Cardiac muscle cell (in vitro differentiated cells and primary cell): ENCODE measurements at regions not wholly inside any gene's neighbourhood (a gene's known extent, or its start where the extent isn't known, plus 50 kb on each side); places are given as distances from the start of the nearest gene placed in this dataset.
A peak's percentile ranks its signal among the peaks of the same experiment; 100 is the strongest.
"Not testable (repeated sequence)": the region's sequence is repeated elsewhere in the genome, so short reads cannot be mapped to it uniquely, and the experiment has no call there.

ENCODE experiments used
- DNase-seq, 2 donors: peaks; one replicate each; pipeline versions ENCODE4 v3.0.0 to v3.0.0-alpha.2; 2010 to 2017; ENCODE audit warnings: low read depth in 1 of 2, low spot score in 1 of 2
- H3K27ac ChIP-seq: fragments of 200-600 bp; sonication (generic); 2 replicates; pipeline ENCODE4 v1.5.1; 2016
- H3K27me3 ChIP-seq: fragments of 200-600 bp; sonication (generic); 2 replicates; pipeline ENCODE4 v1.6.0; 2016; ENCODE audit warnings: control low read depth
- H3K36me3 ChIP-seq: fragments of 200-600 bp; sonication (generic); 2 replicates; pipeline ENCODE4 v1.5.1; 2016; ENCODE audit warnings: control low read depth
- H3K4me1 ChIP-seq: fragments of 200-600 bp; sonication (generic); 2 replicates; pipeline ENCODE4 v1.8.1; 2017; ENCODE audit warnings: low read depth, mild to moderate bottlenecking, mixed run types
- H3K4me3 ChIP-seq: fragments of 200-600 bp; sonication (generic); 2 replicates; pipeline ENCODE4 v1.5.1; 2016; ENCODE audit warnings: mild to moderate bottlenecking
- H3K9me3 ChIP-seq: fragments of 200-600 bp; sonication (generic); 2 replicates; pipeline ENCODE4 v1.5.1; 2017; ENCODE audit warnings: low read depth, mild to moderate bottlenecking, control low read depth
- CTCF ChIP-seq: IDR thresholded peaks from 2 replicates; pipeline ENCODE4 v1.5.1; 2012; ENCODE audit warnings: low read depth, mild to moderate bottlenecking, low read length

GRCh38 chr6:144493035-144493910, 208.1 kb downstream of the UTRN start:
- TF ChIP-seq CTCF, result no peak
- Histone ChIP-seq H3K9me3 (no peaks in the 10 kb centered on the region), H3K36me3 (peaks cover 24% of the 10 kb centered on the region), H3K4me1 (no peaks in the 10 kb centered on the region), H3K4me3 (no peak overlapping the region), H3K27ac (no peak overlapping the region), H3K27me3 (no peaks in the 10 kb centered on the region)
- DNase-seq, result peak in 1 of 2 donors; percentile 31

GRCh38 chr6:144495076-144495475, 209.9 kb downstream of the UTRN start:
- H3K9me3 ChIP-seq, DNase-seq, H3K4me1 ChIP-seq, H3K27me3 ChIP-seq, H3K4me3 ChIP-seq, H3K27ac ChIP-seq: not testable (repeated sequence)
- H3K36me3 ChIP-seq, result peaks cover 28% of the 10 kb centered on the region

GRCh38 chr6:144497650-144498049, 212.5 kb downstream of the UTRN start:
- TF ChIP-seq CTCF, result no peak
- no peak for DNase-seq
- H3K4me3 ChIP-seq, result no peak overlapping the region
- H3K27me3 ChIP-seq, result no peaks in the 10 kb centered on the region
- H3K27ac ChIP-seq, result no peak overlapping the region
- peaks cover 20% of the 10 kb centered on the region for H3K36me3 ChIP-seq
- peaks cover 13% of the 10 kb centered on the region for H3K4me1 ChIP-seq
- H3K9me3 ChIP-seq, result no peaks in the 10 kb centered on the region

GRCh38 chr6:144500892-144501291, 215.8 kb downstream of the UTRN start:
- Histone ChIP-seq H3K27me3 (no peaks in the 10 kb centered on the region), H3K4me1 (peaks cover 13% of the 10 kb centered on the region), H3K36me3 (peaks cover 8% of the 10 kb centered on the region), H3K4me3 (no peak overlapping the region), H3K27ac (peak overlapping the region; percentile 46), H3K9me3 (no peaks in the 10 kb centered on the region)
- no peak for TF ChIP-seq CTCF
- DNase-seq, result peak; percentile 57 to 68

GRCh38 chr6:144505214-144505613, 220.1 kb downstream of the UTRN start:
- H3K4me1 ChIP-seq, result peaks cover 12% of the 10 kb centered on the region
- not testable (repeated sequence) for H3K27me3 ChIP-seq, H3K9me3 ChIP-seq, H3K27ac ChIP-seq, H3K4me3 ChIP-seq, DNase-seq, H3K36me3 ChIP-seq

- H3K4me3 ChIP-seq, DNase-seq, H3K9me3 ChIP-seq, H3K4me1 ChIP-seq, H3K36me3 ChIP-seq, H3K27ac ChIP-seq, H3K27me3 ChIP-seq: not testable (repeated sequence)
These were observed 220.9 kb downstream of the UTRN start for GRCh38 chr6:144506051-144506450.

GRCh38 chr6:144507772-144508312, 222.7 kb downstream of the UTRN start:
- H3K4me3 ChIP-seq, DNase-seq, H3K36me3 ChIP-seq, H3K9me3 ChIP-seq, H3K27me3 ChIP-seq, H3K27ac ChIP-seq, H3K4me1 ChIP-seq: not testable (repeated sequence)
